ENCODE measurements at regions not wholly inside any gene's neighbourhood (a gene's known extent, or its start where the extent isn't known, plus 50 kb on each side); places are given as distances from the start of the nearest gene placed in this dataset.

DNA sequence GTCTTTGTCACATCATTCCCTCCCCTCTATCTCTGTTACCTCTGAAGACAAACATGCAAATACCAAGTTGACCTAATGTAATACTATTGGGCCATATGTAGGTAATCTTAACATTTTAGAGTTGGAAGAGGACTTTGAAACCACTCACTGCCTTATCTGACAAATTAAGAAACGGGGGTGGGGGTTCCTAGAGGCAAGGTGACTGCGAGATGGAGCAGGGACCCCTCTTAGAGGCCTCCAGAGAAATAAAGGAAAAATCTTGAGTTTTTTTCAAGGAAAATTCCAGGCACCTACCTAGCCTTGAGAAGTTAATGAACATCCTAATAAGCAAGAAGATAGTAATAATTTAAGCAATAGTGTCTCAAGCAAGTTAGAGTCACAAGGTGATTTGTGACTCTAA lies 270.8 kb downstream of the CD83 start:
- TF ChIP-seq GATA3 (IDR thresholded peaks at IDR 0.05; ENCODE audit: low read depth, low read length) (no peak), GATA2 (IDR thresholded peaks at IDR 0.05; ENCODE audit: low read depth, low read length) (no peak)

DNA sequence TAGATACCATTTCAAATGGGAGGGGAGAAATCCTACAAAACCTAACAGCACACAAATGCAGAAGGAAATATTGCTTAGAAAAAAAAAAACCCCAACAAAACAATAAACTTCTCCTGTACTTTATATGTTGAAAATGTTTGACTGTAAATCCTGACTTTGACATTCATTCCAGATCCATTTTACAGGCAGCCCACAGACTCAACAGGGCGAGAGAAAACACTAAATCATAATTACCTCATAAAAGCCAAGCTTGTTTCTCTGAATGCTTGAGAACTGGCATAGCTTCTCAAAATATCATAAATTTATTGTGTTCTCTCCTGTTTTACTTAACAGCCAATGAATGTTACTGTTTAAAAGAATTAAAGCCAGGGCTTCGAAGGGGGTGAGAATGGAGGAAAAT lies 273.2 kb downstream of the CD83 start:
- TF ChIP-seq GATA3 (IDR thresholded peaks at IDR 0.05; ENCODE audit: low read depth, low read length) (no peak), GATA2 (IDR thresholded peaks at IDR 0.05; ENCODE audit: low read depth, low read length) (no peak)

DNA sequence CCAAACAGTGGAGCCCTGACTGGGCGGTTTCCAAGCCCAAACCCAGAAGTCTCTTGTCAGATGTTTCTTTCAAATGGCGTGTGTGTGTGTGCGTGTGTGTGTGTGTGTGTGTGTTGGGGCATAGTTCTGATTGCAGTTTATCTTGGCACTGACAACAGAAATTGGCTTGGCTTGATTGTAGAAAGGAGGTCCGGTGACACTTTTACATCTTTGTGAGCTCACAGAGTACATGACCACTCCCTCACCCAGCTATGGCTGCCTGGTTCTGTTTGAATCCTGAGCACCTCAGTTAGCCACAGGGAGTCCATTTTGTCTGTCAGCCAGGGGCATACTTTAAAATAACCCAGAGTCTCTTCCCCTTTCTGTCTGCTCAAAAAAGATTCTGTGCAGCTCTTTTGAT lies 276.3 kb downstream of the CD83 start:
- no peak for TF ChIP-seq GATA3 (IDR thresholded peaks at IDR 0.05; ENCODE audit: low read depth, low read length)
- no peak for TF ChIP-seq GATA2 (IDR thresholded peaks at IDR 0.05; ENCODE audit: low read depth, low read length)

DNA sequence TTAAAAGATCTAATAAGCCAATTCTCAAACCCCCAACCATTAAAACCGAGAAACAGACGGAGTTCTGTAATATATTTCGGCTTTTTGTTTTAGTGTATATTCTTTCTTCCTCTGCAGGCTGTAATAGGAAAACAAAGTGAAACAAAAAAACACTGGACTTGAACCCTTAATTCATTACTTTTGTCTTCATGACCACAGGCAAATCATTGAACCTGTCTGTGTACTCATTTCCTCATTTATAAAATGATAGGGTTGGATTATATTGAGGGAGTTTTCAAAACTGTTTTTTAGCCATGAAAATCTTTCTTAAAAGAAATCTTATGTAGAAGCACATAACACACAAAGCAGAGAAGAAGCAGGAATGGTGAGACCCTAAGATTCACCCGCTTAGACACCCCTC lies 278.8 kb downstream of the CD83 start:
- no peak for TF ChIP-seq GATA3 (IDR thresholded peaks at IDR 0.05; ENCODE audit: low read depth, low read length)
- no peak for TF ChIP-seq GATA2 (IDR thresholded peaks at IDR 0.05; ENCODE audit: low read depth, low read length)

DNA sequence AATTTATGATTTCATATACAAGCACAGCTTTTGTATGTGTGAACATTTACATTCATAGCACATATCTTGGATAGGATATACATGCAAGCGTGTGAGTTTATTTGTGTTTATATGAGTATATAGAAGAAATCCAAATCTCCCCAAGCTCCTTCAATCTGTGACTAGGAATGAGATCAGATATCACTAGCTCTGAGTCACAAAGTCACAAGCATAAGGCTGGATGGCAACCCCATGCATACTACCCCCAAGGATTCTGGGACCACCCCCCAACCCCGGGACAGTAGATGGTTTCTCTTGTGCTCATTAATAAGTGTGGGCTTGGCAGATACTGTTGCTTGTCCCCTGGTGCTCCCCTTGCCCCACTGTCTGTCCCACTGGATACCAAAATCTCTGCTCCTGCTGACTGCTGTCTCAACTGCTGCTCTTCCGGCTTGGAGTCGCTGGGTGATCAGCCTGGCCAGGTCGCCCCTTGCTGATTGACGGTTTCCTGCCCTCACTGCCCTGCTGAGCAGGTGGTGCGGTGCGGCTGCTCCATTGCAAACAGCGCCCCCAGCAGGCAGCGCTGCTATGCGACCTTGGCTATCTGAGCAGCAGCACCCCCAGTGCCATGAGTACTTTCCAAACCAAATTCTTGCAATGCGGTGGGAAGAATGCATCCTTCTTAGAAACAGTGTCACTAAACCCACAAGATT lies 279.4 kb downstream of the CD83 start:
- TF ChIP-seq GATA2 (IDR thresholded peaks at IDR 0.05; ENCODE audit: low read depth, low read length) (no peak), GATA3 (IDR thresholded peaks at IDR 0.05; ENCODE audit: low read depth, low read length) (no peak)

DNA sequence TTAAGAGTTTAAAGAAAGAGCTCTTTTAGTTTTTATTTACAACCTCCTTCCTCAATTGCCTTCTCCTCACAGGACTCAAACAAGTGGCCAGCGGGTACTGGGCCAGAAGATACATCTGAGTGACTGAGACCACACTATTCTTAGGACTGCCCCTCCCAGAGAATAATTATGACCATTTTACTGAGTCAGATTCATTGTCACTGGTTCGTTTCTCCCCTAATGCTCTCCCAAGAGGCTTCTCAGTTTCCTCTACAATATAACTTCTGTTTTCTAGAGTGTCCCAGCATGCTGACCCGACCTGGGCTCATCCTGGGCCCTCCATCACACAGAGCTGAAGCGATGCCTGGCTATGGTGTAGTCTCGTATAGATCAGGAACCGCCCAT lies 279.9 kb downstream of the CD83 start:
- no peak for TF ChIP-seq GATA3 (IDR thresholded peaks at IDR 0.05; ENCODE audit: low read depth, low read length)
- TF ChIP-seq GATA2 (IDR thresholded peaks at IDR 0.05; ENCODE audit: low read depth, low read length): no peak

DNA sequence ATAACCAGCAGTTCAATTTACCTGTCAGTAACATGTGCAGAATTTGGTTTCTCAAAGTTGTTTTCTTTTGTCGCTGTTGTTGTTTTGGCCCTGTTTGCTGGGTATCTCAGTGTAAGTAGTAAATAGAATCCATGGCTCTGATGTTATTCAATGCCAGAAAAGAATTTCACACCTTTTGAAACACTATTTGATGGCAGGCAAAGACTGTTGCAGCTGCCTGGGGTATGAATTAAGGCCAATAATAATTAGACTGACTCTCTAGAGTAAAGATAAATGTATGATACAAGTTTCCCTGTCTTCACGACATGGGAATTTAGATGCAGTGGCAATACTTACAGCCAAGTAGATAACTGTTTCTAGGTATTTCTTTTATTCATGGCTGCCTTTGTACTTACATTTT lies 281.4 kb downstream of the CD83 start:
- TF ChIP-seq GATA3 (IDR thresholded peaks at IDR 0.05; ENCODE audit: low read depth, low read length) (no peak), GATA2 (IDR thresholded peaks at IDR 0.05; ENCODE audit: low read depth, low read length) (no peak)

DNA sequence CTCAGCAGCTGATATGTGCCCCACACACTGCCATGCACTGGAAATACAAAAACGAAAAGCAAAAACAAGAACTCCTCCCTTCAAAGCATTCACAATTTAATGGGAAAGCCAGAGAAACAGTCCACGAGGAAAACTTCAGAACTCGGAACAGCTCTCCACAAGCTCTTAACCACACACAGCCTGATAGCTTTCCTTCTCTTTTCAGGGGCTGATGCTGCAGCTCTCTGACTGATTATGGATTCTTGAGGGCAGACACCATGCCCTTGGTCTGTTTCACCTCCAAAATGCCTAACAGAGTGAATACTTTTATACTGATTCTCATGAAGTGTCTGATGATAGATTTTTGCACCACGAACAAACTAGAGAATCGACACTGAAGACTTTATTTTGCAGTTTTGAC lies 282.1 kb downstream of the CD83 start:
- no peak for TF ChIP-seq GATA2 (IDR thresholded peaks at IDR 0.05; ENCODE audit: low read depth, low read length)
- no peak for TF ChIP-seq GATA3 (IDR thresholded peaks at IDR 0.05; ENCODE audit: low read depth, low read length)

DNA sequence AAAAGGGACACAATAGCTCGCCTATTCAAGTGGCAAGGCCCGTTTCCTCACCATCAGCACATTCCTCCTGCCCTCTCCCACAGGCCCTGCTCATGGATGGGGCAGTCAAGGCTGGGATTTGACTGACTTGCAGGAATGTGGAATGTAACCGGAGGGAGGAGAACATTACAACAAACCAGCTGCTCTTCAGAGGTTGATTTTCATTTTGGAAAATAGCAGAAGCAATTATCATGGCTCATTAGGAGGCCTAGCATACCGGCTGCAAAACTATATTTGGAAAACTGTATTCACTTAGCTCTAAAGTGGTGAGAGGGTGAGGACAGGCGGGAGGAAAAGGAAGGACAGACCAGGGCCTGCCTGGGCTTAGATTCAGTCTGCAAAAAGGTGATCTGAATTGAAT lies 283.7 kb downstream of the CD83 start:
- TF ChIP-seq GATA2 (IDR thresholded peaks at IDR 0.05; ENCODE audit: low read depth, low read length) (no peak), GATA3 (IDR thresholded peaks at IDR 0.05; ENCODE audit: low read depth, low read length) (no peak)

DNA sequence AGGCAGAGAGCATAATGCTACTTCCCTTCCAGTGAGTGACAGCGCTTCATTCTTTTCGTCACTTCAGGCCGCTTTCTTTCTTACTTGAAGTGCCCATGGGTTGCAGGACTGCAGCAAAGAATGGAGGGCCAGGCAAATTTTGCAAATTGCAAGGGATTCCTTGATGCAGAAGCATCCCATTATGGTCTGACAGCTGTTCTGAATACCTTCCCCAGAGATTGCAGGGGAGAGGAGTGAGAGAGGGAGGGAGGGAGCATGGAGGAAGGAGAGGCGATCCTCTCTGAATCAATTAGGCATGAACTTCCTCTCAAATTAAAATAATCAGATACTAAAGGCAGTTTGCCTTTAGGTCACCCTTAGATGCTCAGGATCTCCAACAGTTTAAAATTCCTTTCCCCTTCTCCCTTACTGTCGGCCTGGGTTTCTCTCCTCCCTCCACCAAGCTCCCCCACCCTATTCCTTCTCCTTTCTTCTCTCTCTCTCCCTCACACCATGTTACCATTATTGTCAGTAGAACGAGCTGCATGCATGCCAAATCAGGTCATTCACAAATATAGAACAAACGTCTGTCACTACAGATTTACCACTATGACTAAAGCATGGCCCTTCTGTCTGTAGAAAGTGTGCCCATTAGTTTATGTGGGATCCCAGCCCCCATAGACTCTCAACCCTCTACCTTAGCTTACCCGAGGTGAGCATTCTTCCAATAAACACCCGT lies 289.2 kb downstream of the CD83 start:
- TF ChIP-seq GATA2 (IDR thresholded peaks at IDR 0.05; ENCODE audit: low read depth, low read length) (no peak), GATA3 (IDR thresholded peaks at IDR 0.05; ENCODE audit: low read depth, low read length) (no peak)

DNA sequence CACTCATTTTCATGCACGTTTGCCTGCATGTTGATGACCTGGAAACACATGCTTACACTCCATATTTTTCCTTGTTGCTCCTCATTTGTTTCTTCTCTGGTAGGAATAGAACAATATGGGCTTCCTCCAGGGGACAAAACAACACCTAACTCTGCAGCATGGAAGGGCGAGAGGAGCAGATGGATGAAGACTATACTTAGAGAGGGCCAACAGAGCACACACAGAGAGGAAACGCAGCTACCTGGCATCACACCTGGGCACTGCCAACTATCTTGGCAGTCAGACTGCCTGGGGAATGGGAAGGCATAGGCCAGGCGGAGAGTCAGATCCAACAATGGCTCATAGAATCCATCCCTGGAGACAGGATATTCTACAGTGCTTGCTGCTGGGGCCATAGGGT lies 290.9 kb downstream of the CD83 start:
- TF ChIP-seq GATA3 (IDR thresholded peaks at IDR 0.05; ENCODE audit: low read depth, low read length): no peak
- TF ChIP-seq GATA2 (IDR thresholded peaks at IDR 0.05; ENCODE audit: low read depth, low read length): no peak

DNA sequence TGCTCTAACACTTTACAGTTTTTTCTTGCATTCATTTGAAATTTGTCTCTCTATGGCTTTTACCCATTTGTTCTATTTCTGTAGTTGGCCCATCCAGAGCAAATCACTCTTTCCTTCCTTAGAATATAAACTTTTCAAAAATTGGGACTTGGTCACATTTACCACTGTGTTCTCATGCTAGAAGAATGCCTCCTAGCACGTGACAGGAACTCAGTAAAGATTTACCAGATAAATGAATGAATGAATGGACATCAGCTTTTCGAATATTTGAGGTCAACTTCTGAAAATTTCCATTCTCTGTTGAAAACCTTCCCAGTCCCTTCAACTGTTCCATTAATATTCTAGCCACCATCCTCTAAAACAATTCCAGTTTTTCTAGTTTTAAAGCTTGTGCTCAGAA lies 294.5 kb downstream of the CD83 start:
- TF ChIP-seq GATA2 (IDR thresholded peaks at IDR 0.05; ENCODE audit: low read depth, low read length) (no peak), GATA3 (IDR thresholded peaks at IDR 0.05; ENCODE audit: low read depth, low read length) (no peak)

DNA sequence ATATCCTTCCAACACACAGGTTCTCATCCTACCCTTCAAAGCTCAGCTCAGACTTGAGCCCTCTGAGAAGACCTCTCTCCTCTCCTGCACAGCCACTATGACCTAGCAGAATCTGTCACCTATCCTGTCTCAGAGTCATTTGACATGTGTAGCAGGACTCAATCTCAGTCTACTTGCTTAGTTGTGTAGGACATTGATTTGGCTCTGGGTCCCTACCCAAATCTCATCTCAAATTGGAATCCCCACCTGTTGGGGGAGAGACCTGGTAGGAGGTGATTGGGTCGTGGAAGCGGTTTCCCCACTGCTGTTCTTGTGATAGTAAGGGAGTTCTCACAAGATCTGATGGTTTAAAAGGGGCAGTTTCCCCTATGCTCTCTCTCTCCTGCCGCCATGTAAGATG lies 297.9 kb downstream of the CD83 start:
- TF ChIP-seq GATA2 (IDR thresholded peaks at IDR 0.05; ENCODE audit: low read depth, low read length) (no peak), GATA3 (IDR thresholded peaks at IDR 0.05; ENCODE audit: low read depth, low read length) (no peak)

DNA sequence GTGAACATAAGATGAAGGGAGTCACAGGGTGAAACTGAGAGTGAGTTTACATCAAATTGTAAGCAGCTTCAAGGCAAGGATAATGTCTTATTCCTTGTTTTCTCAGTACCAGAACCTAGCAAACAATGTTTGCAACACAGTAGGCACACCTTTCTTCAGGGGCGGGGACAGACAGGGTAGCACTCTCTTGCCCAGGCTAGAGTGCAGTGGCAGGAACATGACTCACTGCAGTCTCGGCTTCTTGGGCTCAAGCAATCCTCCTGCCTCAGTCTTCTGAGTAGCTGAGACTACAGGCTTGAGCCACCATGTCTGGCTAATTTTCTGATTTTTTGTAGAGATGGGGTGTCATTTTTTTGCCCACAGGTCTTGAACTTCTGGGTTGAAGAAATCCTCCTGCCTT lies 299.8 kb downstream of the CD83 start:
- TF ChIP-seq GATA2 (IDR thresholded peaks at IDR 0.05; ENCODE audit: low read depth, low read length) (no peak), GATA3 (IDR thresholded peaks at IDR 0.05; ENCODE audit: low read depth, low read length) (no peak)

DNA sequence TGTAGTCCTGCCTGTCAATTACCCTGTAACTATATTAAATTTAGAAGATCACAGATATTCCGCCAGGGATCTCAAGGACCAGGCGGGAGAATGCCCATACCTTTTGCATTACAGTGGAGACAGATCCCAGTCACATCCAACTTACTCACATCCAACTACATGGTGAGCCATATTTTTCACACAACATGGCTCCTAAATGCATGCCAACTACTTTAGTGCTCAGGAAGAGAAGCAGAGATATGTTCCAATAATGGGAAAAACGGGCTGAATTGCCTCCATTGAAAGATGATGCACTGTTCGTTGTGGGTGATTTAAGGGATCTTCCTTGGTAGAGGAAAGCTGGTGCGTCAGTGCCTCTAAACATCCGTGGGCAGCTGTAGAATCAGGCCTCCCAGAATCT lies 304.5 kb downstream of the CD83 start:
- TF ChIP-seq GATA3 (IDR thresholded peaks at IDR 0.05; ENCODE audit: low read depth, low read length) (no peak), GATA2 (IDR thresholded peaks at IDR 0.05; ENCODE audit: low read depth, low read length) (no peak)
